K562 (cell line): ENCODE measurements at regions not wholly inside any gene's neighbourhood (a gene's known extent, or its start where the extent isn't known, plus 50 kb on each side); places are given as distances from the start of the nearest gene placed in this dataset.

Source experiments
- ARID2 ChIP-seq: fragments of 450-650 bp; IDR thresholded peaks from 2 replicates; pipeline ENCODE4 v1.6.1; 2017; ENCODE audit warnings: antibody characterized with exemption, mild to moderate bottlenecking
- ATF3 ChIP-seq, 2 experiments: fragments of 450-650 bp in 1 of 2; sonication (generic) in 1 of 2; formaldehyde crosslinking in 1 of 2; IDR thresholded peaks in 1 of 2; conservative IDR thresholded peaks in 1 of 2; 2 replicates each; pipeline versions ENCODE4 v1.6.1 to v1.8.1; 2016 to 2023; ENCODE audit warnings: mild to moderate bottlenecking in 2 of 2, moderate library complexity in 2 of 2, inconsistent platforms in 1 of 2, missing genetic modification reagents in 1 of 2
- DPF2 ChIP-seq: fragments of 450-650 bp; IDR thresholded peaks from 2 replicates; pipeline ENCODE4 v1.6.1; 2016
- E2F4 ChIP-seq: sonication (generic); formaldehyde crosslinking; IDR thresholded peaks from 2 replicates; pipeline ENCODE4 v1.8.0; 2022; ENCODE audit warnings: mild to moderate bottlenecking, low read depth, missing genetic modification reagents
- HDAC2 ChIP-seq: fragments of 450-650 bp; IDR thresholded peaks from 2 replicates; pipeline ENCODE4 v1.6.1; 2016; ENCODE audit warnings: mild to moderate bottlenecking
- MEIS2 ChIP-seq: fragments of 450-650 bp; IDR thresholded peaks from 2 replicates; pipeline ENCODE4 v1.6.1; 2014; ENCODE audit warnings: mild to moderate bottlenecking; ENCODE audit not compliant: partially characterized antibody
- REST ChIP-seq, 2 experiments: fragments of 450-650 bp; formaldehyde crosslinking in 1 of 2; IDR thresholded peaks; 2 replicates each; pipeline versions ENCODE4 v1.4.0 to v1.6.1; 2014 to 2020; ENCODE audit warnings: mild to moderate bottlenecking in 2 of 2, borderline replicate concordance in 1 of 2, low read depth in 1 of 2
- TAL1 ChIP-seq: fragments of 450-650 bp; IDR thresholded peaks from 2 replicates; pipeline ENCODE4 v1.6.1; 2016; ENCODE audit warnings: mild to moderate bottlenecking
- TEAD4 ChIP-seq, 2 experiments: sonication (generic) in 1 of 2; formaldehyde crosslinking in 1 of 2; IDR thresholded peaks; 2 replicates each; pipeline versions ENCODE4 v1.6.1 to v1.8.0; 2012 to 2022; ENCODE audit warnings: borderline replicate concordance in 1 of 2, inconsistent platforms in 1 of 2, low read length in 1 of 2, mild to moderate bottlenecking in 1 of 2, missing genetic modification reagents in 1 of 2
- VEZF1 ChIP-seq: fragments of 200-800 bp; sonication (Bioruptor generic); IDR thresholded peaks from 2 replicates; pipeline ENCODE4 v1.6.1; 2017; ENCODE audit warnings: missing genetic modification characterization, missing compliant biosample characterization
- ZBTB11 ChIP-seq, 3 experiments: fragments of 200-800 bp in 1 of 3; fragments of 250-450 bp in 1 of 3; fragments of 450-650 bp in 1 of 3; sonication (Bioruptor Pico) in 1 of 3; sonication (Bioruptor generic) in 1 of 3; formaldehyde crosslinking in 1 of 3; IDR thresholded peaks; 2 replicates each; pipeline versions ENCODE4 v1.6.1 to v1.8.0; 2016 to 2022; ENCODE audit warnings: mild to moderate bottlenecking in 2 of 3, missing genetic modification characterization in 2 of 3, missing compliant biosample characterization in 1 of 3, moderate library complexity in 1 of 3

- TF ChIP-seq E2F4 (CRISPR knock-in tag) (no peak), ATF3 (IDR thresholded peaks at IDR 0.05) (no peak; the same call in 1 of the 2 replicates), ATF3 (CRISPR knock-in tag; conservative IDR thresholded peaks at IDR 0.05) (no peak), TEAD4 (IDR thresholded peaks at IDR 0.05; ENCODE audit: low read length) (peak; percentile 71; the same call in 1 of the 2 replicates), TEAD4 (CRISPR knock-in tag; IDR thresholded peaks at IDR 0.05; ENCODE audit: borderline replicate concordance) (no peak), TAL1 (peak; percentile 55; the same call in 1 of the 2 replicates), MEIS2 (peak; percentile 91), ZBTB11 (CRISPR knock-in tag; IDR thresholded peaks at IDR 0.05) (0 out of 6 replicates have a peak, but pooled peaks of 1 of the 3 experiments have one; percentile 24), ARID2 (no peak), DPF2 (peak; percentile 87), HDAC2 (peak; percentile 46; the same call in 1 of the 2 replicates), VEZF1 (CRISPR knock-in tag) (peak; percentile 48; the same call in 1 of the 2 replicates), REST (IDR thresholded peaks at IDR 0.05; ENCODE audit: borderline replicate concordance) (no peak), REST (CRISPR knock-in tag; IDR thresholded peaks at IDR 0.05; ENCODE audit: low read depth) (no peak)
These were observed 86.9 kb upstream of the MTPN start (continued) for GRCh38 chr7:136064081-136064480.
